IPS-18a (cell line): ENCODE measurements at regions not wholly inside any gene's neighbourhood (a gene's known extent, or its start where the extent isn't known, plus 50 kb on each side); places are given as distances from the start of the nearest gene placed in this dataset.

ENCODE experiments used
- H3K27ac ChIP-seq: one replicate; pipeline ENCODE4 v1.5.1; 2013; ENCODE audit warnings: low read length
- H3K27me3 ChIP-seq: one replicate; pipeline ENCODE4 v1.6.1; 2013; ENCODE audit warnings: mild to moderate bottlenecking, low read length; ENCODE audit not compliant: control insufficient read depth, insufficient read depth
- H3K36me3 ChIP-seq: one replicate; pipeline ENCODE4 v1.6.1; 2013; ENCODE audit warnings: low read depth, low read length; ENCODE audit not compliant: control insufficient read depth
- H3K4me1 ChIP-seq: one replicate; pipeline ENCODE4 v1.6.1; 2013; ENCODE audit warnings: low read depth, low read length; ENCODE audit not compliant: control insufficient read depth
- H3K4me3 ChIP-seq: one replicate; pipeline ENCODE4 v1.5.1; 2013; ENCODE audit warnings: low read length
- H3K9ac ChIP-seq: one replicate; pipeline ENCODE4 v1.6.1; 2013; ENCODE audit warnings: mild to moderate bottlenecking, low read length, moderate library complexity
- H3K9me3 ChIP-seq: one replicate; pipeline ENCODE4 v1.6.1; 2013; ENCODE audit warnings: low read depth, low read length; ENCODE audit not compliant: control insufficient read depth

- Histone ChIP-seq H3K36me3 (no peaks in the 10 kb centered on the region), H3K9me3 (no peaks in the 10 kb centered on the region), H3K4me1 (peaks cover 21% of the 10 kb centered on the region), H3K27me3 (no peaks in the 10 kb centered on the region), H3K9ac (no peak overlapping the region), H3K27ac (no peak overlapping the region), H3K4me3 (no peak overlapping the region)
These were observed 225.9 kb downstream of the SEC14L1 start for GRCh38 chr17:77366558-77367245.

DNA sequence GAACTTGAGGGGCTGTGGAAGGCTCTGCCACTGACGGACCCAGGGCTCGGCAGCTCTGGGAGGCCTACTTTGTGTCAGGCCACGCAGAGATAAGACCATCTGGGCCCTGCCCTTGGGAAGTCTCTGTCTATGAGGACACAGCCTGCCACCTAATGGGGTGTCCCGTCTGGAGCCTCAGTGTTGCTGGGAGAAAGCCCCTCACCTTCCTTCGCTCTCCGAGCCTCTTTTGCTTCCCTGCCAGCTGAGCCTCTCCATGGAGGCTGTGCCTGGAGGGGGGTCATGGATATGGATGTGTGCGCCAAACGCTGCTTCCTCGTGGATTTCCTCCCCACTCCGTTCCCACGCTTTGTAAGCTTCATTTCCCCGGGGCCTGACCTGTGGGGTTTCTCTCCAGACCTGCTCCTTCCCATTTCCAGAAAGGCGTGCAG lies 228.8 kb downstream of the SEC14L1 start:
- Histone ChIP-seq H3K4me1 (peaks cover 31% of the 10 kb centered on the region), H3K9ac (no peak overlapping the region), H3K36me3 (no peaks in the 10 kb centered on the region), H3K27ac (no peak overlapping the region), H3K9me3 (no peaks in the 10 kb centered on the region), H3K4me3 (no peak overlapping the region), H3K27me3 (no peaks in the 10 kb centered on the region)

- Histone ChIP-seq H3K4me1 (peaks cover 41% of the 10 kb centered on the region), H3K27ac (no peak overlapping the region)
These were observed 229.8 kb downstream of the SEC14L1 start for GRCh38 chr17:77370586-77370985.

DNA sequence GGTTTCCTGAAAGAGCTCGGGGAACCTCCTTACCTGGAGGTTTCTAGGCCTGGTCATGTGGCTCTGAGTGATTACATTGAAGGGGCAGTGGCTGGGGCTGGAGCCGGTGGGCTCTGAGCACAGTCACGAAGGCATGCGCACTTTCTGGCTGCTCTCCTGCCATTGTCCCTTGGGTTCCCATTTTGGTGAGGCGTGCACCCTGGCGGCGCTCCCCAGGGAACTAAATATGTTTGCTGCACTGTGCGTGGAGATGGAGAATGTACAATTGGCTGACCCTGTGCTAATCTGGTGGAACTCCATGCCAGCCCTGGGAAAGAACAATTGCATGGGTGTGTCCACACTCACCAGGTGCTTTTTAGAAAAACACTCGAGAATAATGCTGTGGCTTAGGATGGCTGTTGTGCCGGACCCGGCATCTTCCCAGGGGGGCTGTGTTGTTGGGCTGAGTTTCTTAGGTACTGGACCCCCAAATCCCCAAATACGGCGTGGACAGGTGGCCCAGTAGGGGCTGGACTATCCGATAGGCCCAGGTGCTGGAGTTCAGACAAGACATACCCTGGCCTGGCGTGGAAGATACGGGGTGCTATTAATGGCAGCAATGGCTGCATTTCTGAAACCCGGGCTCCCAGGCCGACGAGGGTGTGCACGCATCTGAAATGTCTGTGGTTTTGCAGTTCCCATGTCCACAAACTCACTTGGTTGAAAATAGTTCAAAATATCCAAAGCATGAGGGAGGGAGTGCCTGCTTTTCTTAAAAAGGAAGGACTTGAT lies 230.5 kb downstream of the SEC14L1 start:
- Histone ChIP-seq H3K36me3 (no peaks in the 10 kb centered on the region), H3K27ac (no peak overlapping the region), H3K4me1 (peaks cover 42% of the 10 kb centered on the region), H3K9me3 (no peaks in the 10 kb centered on the region), H3K9ac (peak overlapping the region; percentile 49), H3K4me3 (no peak overlapping the region), H3K27me3 (no peaks in the 10 kb centered on the region)

More at GRCh38 chr17:77370586-77370985, 229.8 kb downstream of the SEC14L1 start:
- Histone ChIP-seq H3K9me3 (no peaks in the 10 kb centered on the region), H3K36me3 (no peaks in the 10 kb centered on the region), H3K9ac (no peak overlapping the region), H3K27me3 (no peaks in the 10 kb centered on the region), H3K4me3 (no peak overlapping the region)

DNA sequence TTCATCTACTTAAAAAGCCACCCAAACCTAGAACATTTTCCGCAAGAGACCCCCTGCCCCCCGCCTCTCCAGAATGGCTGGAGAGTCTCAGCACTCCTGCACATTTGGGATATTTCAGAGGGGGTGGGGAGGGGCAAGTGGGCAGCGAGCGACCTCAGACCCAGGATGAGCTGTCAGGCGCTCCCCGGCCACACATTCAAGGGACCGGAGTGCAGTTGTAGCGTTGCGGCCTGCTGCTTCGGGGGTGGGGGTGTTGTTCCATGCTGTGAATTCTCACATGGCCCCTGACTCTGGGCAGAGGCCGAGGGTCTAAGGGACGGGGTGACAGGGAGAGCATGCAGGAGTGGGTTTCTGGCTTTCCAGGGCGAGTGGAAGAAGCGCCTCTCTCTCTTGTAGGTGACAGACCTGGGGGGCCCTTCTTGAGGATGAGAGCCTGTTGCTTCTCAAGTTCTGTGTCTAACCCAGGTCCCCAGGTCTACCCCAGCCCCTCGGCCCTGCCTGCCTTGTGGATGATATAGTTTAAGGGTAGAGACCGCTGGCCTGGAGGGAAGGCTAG lies 231.2 kb downstream of the SEC14L1 start:
- no peak overlapping the region for H3K27ac ChIP-seq

DNA sequence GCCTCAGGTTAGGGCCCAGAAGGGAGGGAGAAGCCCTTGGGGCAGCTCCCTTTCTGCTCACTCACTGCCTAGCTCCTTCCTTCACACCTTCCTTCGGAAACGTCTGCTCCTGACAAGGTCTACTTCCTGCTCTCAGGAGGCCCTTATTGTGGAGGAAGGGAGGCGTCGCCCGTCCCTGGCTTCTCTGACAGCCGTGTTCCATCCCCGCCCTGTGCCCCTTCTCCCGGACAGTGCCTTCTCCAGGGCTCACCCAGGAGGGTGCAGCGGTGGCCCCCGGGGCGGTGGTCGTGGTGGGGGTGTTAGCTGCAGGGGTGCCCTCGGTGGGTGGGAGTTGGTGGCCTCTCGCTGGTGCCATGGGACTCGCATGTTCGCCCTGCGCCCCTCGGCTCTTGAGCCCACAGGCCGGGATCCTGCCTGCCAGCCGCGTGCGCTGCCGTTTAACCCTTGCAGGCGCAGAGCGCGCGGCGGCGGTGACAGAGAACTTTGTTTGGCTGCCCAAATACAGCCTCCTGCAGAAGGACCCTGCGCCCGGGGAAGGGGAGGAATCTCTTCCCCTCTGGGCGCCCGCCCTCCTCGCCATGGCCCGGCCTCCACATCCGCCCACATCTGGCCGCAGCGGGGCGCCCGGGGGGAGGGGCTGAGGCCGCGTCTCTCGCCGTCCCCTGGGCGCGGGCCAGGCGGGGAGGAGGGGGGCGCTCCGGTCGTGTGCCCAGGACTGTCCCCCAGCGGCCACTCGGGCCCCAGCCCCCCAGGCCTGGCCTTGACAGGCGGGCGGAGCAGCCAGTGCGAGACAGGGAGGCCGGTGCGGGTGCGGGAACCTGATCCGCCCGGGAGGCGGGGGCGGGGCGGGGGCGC lies 231.9 kb downstream of the SEC14L1 start:
- peak overlapping the region; percentile 86 for H3K4me3 ChIP-seq
- peak overlapping the region; percentile 49 for H3K9ac ChIP-seq
- H3K4me1 ChIP-seq: peaks cover 37% of the 10 kb centered on the region

More for the DNA sequence above, 231.2 kb downstream of the SEC14L1 start:
- Histone ChIP-seq H3K36me3 (no peaks in the 10 kb centered on the region), H3K4me1 (peaks cover 38% of the 10 kb centered on the region), H3K27me3 (no peaks in the 10 kb centered on the region), H3K9ac (peak overlapping the region; percentile 49), H3K9me3 (no peaks in the 10 kb centered on the region), H3K4me3 (peak overlapping the region; percentile 86)

GRCh38 chr17:77373299-77374169 lies 232.8 kb downstream of the SEC14L1 start:
- Histone ChIP-seq H3K27ac (peak overlapping the region; percentile 18), H3K4me1 (peaks cover 37% of the 10 kb centered on the region), H3K36me3 (no peaks in the 10 kb centered on the region), H3K4me3 (peak overlapping the region; percentile 86), H3K27me3 (no peaks in the 10 kb centered on the region), H3K9ac (peak overlapping the region; percentile 80), H3K9me3 (no peaks in the 10 kb centered on the region)

More for the DNA sequence above, 231.9 kb downstream of the SEC14L1 start:
- H3K36me3 ChIP-seq: no peaks in the 10 kb centered on the region
- H3K27ac ChIP-seq: no peak overlapping the region
- H3K27me3 ChIP-seq: no peaks in the 10 kb centered on the region
- H3K9me3 ChIP-seq: no peaks in the 10 kb centered on the region

- H3K4me1 ChIP-seq: peaks cover 39% of the 10 kb centered on the region
- no peaks in the 10 kb centered on the region for H3K27me3 ChIP-seq
- no peak overlapping the region for H3K27ac ChIP-seq
- peak overlapping the region; percentile 80 for H3K9ac ChIP-seq
- no peaks in the 10 kb centered on the region for H3K36me3 ChIP-seq
- no peaks in the 10 kb centered on the region for H3K9me3 ChIP-seq
- peak overlapping the region; percentile 86 for H3K4me3 ChIP-seq
These were observed 233.6 kb downstream of the SEC14L1 start for GRCh38 chr17:77374170-77374936.

- Histone ChIP-seq H3K9me3 (no peaks in the 10 kb centered on the region), H3K36me3 (no peaks in the 10 kb centered on the region), H3K27me3 (no peaks in the 10 kb centered on the region), H3K27ac (no peak overlapping the region), H3K9ac (no peak overlapping the region), H3K4me1 (peaks cover 41% of the 10 kb centered on the region), H3K4me3 (peak overlapping the region; percentile 86)
These were observed 234.5 kb downstream of the SEC14L1 start for GRCh38 chr17:77375108-77375916.
